ENCODE measurements at regions not wholly inside any gene's neighbourhood (a gene's known extent, or its start where the extent isn't known, plus 50 kb on each side); places are given as distances from the start of the nearest gene placed in this dataset.

- no peak for ATAC-seq (ENCODE audit: insufficient read depth, low FRiP score)
- 88 to 89% methylated on average over 4 of the region's 4 CpGs for WGBS, 2 donors
Observed at GRCh38 chr1:14189381-14189780, 409.1 kb upstream of the KAZN start.

GRCh38 chr1:14190508-14190907 is 408.0 kb upstream of the KAZN start:
- no peak overlapping the region for H3K27ac ChIP-seq (ENCODE audit: low read depth in 1 of 2, low read length in 1 of 2)
- DNase-seq (no peak), ATAC-seq (ENCODE audit: insufficient read depth, low FRiP score) (no peak)

More at GRCh38 chr1:14189381-14189780, 409.1 kb upstream of the KAZN start:
- Histone ChIP-seq H3K9ac (ENCODE audit: insufficient read depth in 1 of 2, low read length in 2 of 2) (no peak overlapping the region), H3K9me3 (ENCODE audit: control insufficient read depth in 4 of 4, insufficient read depth in 3 of 4, low read length in 3 of 4) (peaks cover 0 to 2% (median 0%) of the 10 kb centered on the region in 4 donors), H3K4me1 (ENCODE audit: control insufficient read depth in 5 of 5, insufficient read depth in 5 of 5, low read length in 5 of 5) (peaks cover 0 to 3% (median 0%) of the 10 kb centered on the region in 5 donors), H3K36me3 (ENCODE audit: control insufficient read depth in 4 of 4, insufficient read depth in 4 of 4, low read length in 4 of 4) (no peaks in the 10 kb centered on the region), H3K27me3 (ENCODE audit: control insufficient read depth in 3 of 3, insufficient read depth in 3 of 3, low read length in 2 of 3) (no peaks in the 10 kb centered on the region), H3K27ac (ENCODE audit: low read depth in 1 of 2, low read length in 1 of 2) (no peak overlapping the region), H3K4me3 (no peak overlapping the region)
- no peak for DNase-seq
- TF ChIP-seq CTCF (IDR thresholded peaks at IDR 0.05; ENCODE audit: control extremely low read depth, extremely low read depth): no peak

DNA sequence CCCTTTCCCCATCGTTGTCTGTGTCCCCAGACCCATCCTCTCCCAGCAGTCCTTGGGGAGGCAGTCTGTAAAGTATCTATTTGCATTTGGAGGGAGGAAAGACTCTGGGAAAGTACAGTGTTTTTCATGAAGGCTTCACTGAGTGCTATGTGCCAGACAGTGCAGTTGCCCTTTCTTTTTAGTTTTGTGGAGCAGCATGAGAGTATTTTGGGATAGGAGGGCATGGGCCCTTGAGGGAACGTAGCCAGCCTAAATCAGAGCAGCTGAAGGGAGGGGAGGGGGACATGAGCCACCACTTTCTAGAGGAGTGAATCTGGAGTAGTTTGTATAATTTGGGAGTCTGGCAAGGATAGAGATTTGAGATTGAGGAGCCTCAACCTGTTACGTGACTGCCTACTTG is 404.0 kb upstream of the KAZN start:
- ATAC-seq (ENCODE audit: insufficient read depth, low FRiP score): no peak
- Histone ChIP-seq H3K4me1 (ENCODE audit: control insufficient read depth in 5 of 5, insufficient read depth in 5 of 5, low read length in 5 of 5) (no peaks in the 10 kb centered on the region), H3K4me3 (no peak overlapping the region), H3K9ac (ENCODE audit: insufficient read depth in 1 of 2, low read length in 2 of 2) (no peak overlapping the region), H3K36me3 (ENCODE audit: control insufficient read depth in 4 of 4, insufficient read depth in 4 of 4, low read length in 4 of 4) (no peaks in the 10 kb centered on the region), H3K27me3 (ENCODE audit: control insufficient read depth in 3 of 3, insufficient read depth in 3 of 3, low read length in 2 of 3) (no peaks in the 10 kb centered on the region), H3K9me3 (ENCODE audit: control insufficient read depth in 4 of 4, insufficient read depth in 3 of 4, low read length in 3 of 4) (peaks cover 0 to 2% (median 0%) of the 10 kb centered on the region in 4 donors), H3K27ac (ENCODE audit: low read depth in 1 of 2, low read length in 1 of 2) (no peak overlapping the region)
- DNase-seq: no peak
- TF ChIP-seq CTCF (IDR thresholded peaks at IDR 0.05; ENCODE audit: control extremely low read depth, extremely low read depth): no peak
- 74 to 85% methylated on average over 3 of the region's 3 CpGs for WGBS, 2 donors

More at GRCh38 chr1:14190508-14190907, 408.0 kb upstream of the KAZN start:
- H3K9ac ChIP-seq (ENCODE audit: insufficient read depth in 1 of 2, low read length in 2 of 2): no peak overlapping the region
- 75 to 84% methylated on average over 3 of the region's 3 CpGs for WGBS, 2 donors
- H3K27me3 ChIP-seq (ENCODE audit: control insufficient read depth in 3 of 3, insufficient read depth in 3 of 3, low read length in 2 of 3): no peaks in the 10 kb centered on the region
- no peaks in the 10 kb centered on the region for H3K4me1 ChIP-seq (ENCODE audit: control insufficient read depth in 5 of 5, insufficient read depth in 5 of 5, low read length in 5 of 5)
- no peak overlapping the region for H3K4me3 ChIP-seq
- TF ChIP-seq CTCF (IDR thresholded peaks at IDR 0.05; ENCODE audit: control extremely low read depth, extremely low read depth): no peak
- peaks cover 0 to 2% (median 0%) of the 10 kb centered on the region in 4 donors for H3K9me3 ChIP-seq (ENCODE audit: control insufficient read depth in 4 of 4, insufficient read depth in 3 of 4, low read length in 3 of 4)
- H3K36me3 ChIP-seq (ENCODE audit: control insufficient read depth in 4 of 4, insufficient read depth in 4 of 4, low read length in 4 of 4): no peaks in the 10 kb centered on the region

- peaks cover 0 to 3% (median under 1%) of the 10 kb centered on the region in 4 donors for H3K9me3 ChIP-seq (ENCODE audit: control insufficient read depth in 4 of 4, insufficient read depth in 3 of 4, low read length in 3 of 4)
- H3K36me3 ChIP-seq (ENCODE audit: control insufficient read depth in 4 of 4, insufficient read depth in 4 of 4, low read length in 4 of 4): no peaks in the 10 kb centered on the region
- H3K4me3 ChIP-seq: no peak overlapping the region
- H3K27me3 ChIP-seq (ENCODE audit: control insufficient read depth in 3 of 3, insufficient read depth in 3 of 3, low read length in 2 of 3): no peaks in the 10 kb centered on the region
- peaks cover 0 to 3% (median 0%) of the 10 kb centered on the region in 5 donors for H3K4me1 ChIP-seq (ENCODE audit: control insufficient read depth in 5 of 5, insufficient read depth in 5 of 5, low read length in 5 of 5)
- no peak overlapping the region for H3K27ac ChIP-seq (ENCODE audit: low read depth in 1 of 2, low read length in 1 of 2)
- H3K9ac ChIP-seq (ENCODE audit: insufficient read depth in 1 of 2, low read length in 2 of 2): no peak overlapping the region
- no peak for ATAC-seq (ENCODE audit: insufficient read depth, low FRiP score)
- TF ChIP-seq CTCF (IDR thresholded peaks at IDR 0.05; ENCODE audit: control extremely low read depth, extremely low read depth): no peak
- 90 to 92% methylated on average over 1 of the region's 1 CpG for WGBS, 2 donors
- DNase-seq: no peak
Observed at GRCh38 chr1:14205066-14205465, 393.4 kb upstream of the KAZN start.
